Epithelial cell of prostate (primary cell): ENCODE measurements at regions not wholly inside any gene's neighbourhood (a gene's known extent, or its start where the extent isn't known, plus 50 kb on each side); places are given as distances from the start of the nearest gene placed in this dataset.
A peak's percentile ranks its signal among the peaks of the same experiment; 100 is the strongest.

Experiments used
- DNase-seq: peaks from one replicate; pipeline ENCODE4 v3.0.0-alpha.2; 2011; ENCODE audit warnings: low read depth, low spot score
- H3K27ac ChIP-seq: fragments of 450-650 bp; 2 replicates; pipeline ENCODE4 v1.5.1; 2017; ENCODE audit warnings: mild to moderate bottlenecking

DNA sequence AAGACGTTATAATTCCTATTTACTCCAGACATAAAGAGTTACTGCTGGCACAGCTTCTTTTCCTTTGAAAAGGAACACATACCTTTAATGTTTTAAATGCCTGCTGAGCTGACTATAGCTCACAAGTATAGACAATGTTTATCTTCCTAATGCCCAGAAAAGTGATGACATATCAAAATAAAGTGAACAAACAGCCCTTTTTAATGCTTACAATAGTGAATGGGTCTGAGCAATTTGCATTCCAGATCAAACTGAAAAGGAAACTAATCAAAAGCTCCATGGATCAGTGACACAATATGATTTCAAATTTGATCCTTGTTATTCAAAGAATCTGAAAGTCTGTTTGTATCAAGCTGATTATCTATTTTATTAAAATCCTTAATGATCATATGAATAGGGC lies 233.6 kb upstream of the SEMA3E start:
- no peak overlapping the region for H3K27ac ChIP-seq
- DNase-seq, result no peak

DNA sequence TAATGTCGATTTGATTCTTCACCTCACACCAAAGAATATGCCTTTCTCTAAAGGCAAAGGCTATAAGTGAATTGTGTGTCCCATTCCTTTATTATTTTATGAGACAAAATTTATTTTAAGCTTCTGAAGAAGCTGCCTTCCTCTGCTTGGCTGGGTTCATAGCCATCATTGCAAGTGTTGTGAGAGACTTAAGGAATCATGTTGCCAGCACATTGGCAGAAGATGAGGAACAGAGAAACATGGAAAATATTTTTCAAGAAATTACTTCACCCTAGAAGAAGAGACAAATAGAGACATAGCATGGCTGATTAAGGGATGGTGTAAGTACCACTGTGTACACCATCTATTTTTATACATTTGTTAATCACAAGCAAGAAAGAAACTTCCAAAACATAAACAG lies 230.1 kb upstream of the SEMA3E start:
- H3K27ac ChIP-seq, result no peak overlapping the region
- no peak for DNase-seq

- H3K27ac ChIP-seq, result no peak overlapping the region
- no peak for DNase-seq
Observed at GRCh38 chr7:83878614-83879013, 229.7 kb upstream of the SEMA3E start.

DNA sequence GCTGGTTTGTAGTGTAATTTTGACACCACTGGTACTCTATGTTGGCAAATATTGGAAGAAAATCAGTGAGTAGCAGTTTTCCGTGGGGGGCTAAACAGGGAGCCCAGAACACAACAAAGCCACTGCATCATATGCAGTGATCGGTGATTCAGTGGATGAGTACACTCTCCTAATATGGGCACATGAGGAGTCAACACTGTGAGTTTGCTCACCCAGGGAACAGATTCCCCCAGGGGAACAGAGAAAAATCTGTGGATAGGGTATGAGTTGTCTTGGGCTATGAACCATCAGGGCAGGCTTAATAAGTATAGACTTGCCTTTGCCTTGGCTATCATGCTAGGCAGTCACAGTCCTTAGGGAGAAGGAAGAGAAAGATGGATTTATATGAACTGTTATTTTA lies 227.7 kb upstream of the SEMA3E start:
- H3K27ac ChIP-seq, result peak overlapping the region; percentile 2
- DNase-seq, result peak; percentile 79

DNA sequence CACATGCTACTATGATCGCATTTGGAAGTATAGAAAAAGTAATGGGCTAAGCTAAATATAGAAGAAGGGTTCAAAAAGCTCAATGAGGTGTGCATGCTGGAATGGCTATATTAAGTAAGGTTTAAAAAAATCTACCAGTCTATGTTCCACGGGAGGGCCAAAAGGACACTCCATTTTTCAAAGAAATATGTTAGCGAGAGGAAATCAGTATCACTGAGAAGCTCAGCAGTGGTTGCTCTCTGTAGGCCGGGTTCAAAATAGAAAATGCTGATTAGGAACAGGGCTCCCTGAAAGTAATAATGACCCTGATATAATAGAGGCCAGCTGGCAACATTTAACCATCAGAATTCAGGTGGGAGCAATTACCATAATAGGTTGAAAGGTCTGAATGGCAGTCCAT lies 224.5 kb upstream of the SEMA3E start:
- H3K27ac ChIP-seq, result no peak overlapping the region
- DNase-seq, result no peak

GRCh38 chr7:83872501-83872900 lies 223.6 kb upstream of the SEMA3E start:
- no peak for DNase-seq

DNA sequence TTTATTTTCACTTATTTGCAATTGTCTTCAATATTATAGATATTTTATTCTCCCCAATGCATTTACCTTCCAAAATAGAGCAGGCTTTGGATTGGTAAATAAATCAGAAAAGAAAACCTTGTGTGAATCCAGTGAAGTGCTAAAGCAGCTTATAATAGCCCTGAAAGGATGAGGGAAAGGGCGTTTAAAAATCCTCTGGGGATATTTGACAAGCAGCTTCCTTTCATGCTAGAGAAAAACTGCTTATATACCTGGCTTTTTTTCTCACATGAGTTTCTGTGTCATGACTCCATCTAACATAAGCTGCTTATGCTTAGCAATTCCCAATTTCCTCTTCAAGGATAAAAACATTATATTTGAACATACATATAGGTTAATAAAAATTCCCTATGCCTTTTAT lies 221.6 kb upstream of the SEMA3E start:
- no peak overlapping the region for H3K27ac ChIP-seq
- no peak for DNase-seq

More at GRCh38 chr7:83872501-83872900, 223.6 kb upstream of the SEMA3E start:
- H3K27ac ChIP-seq, result no peak overlapping the region

DNA sequence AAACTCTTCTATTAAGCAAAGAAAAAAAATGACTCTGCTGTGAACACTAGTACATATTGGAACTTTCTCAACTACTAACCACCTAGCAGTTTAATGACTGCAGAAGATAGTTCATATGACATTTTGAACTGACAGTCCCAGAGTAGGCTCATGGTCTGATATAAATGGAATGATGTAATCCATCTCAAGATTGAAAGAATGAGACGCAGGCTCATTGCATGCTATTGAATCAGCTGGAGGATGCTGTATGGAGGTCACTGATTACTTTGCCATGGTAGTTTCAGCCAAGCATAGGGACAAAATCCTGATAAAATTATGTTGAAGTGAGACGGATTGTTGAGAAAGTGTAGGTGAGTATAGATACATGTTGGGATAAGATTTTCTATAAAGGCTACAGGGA lies 217.6 kb upstream of the SEMA3E start:
- no peak overlapping the region for H3K27ac ChIP-seq
- no peak for DNase-seq

GRCh38 chr7:83864551-83864950 lies 215.6 kb upstream of the SEMA3E start:
- H3K27ac ChIP-seq, result no peak overlapping the region
- no peak for DNase-seq

DNA sequence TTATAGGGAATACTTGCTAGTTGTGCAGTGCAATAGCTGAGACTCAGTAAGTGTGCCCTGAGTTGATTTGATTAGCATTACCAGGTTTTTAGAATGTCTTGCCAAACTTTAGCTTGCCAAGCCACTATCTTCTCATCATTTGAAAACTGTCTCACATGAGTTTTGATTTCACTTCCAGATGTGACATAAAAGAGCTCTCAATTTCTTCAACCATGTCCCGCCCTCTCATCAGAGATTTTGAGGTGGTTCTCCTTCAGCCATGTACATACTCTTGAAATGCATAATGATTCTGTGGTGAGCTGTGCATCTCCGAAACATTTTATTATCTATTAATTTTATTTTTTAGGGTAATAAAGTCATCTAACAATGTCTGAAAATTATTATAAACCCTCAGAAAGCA lies 215.0 kb upstream of the SEMA3E start:
- no peak for DNase-seq
- no peak overlapping the region for H3K27ac ChIP-seq

- DNase-seq, result no peak
- H3K27ac ChIP-seq, result no peak overlapping the region
Observed at GRCh38 chr7:83861876-83862275, 212.9 kb upstream of the SEMA3E start.

DNA sequence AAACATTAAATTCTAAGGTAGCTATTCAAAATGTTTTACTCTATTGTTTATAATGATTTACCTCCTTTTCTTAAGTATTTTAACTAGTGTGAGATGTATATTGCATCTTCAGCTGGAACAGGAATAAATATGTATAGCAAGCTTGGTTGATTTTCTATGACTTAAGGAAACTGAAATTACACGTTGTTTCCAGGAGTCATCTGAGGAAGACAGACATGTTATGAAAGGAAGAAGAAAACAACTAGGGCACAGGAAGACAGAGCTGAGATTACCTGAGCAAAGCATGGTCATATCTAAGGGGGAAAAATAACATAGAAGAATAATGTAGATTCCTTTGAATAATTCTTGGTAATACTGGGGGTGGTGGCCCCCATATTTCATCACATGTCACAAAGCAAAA lies 210.9 kb upstream of the SEMA3E start:
- no peak for DNase-seq
- no peak overlapping the region for H3K27ac ChIP-seq

DNA sequence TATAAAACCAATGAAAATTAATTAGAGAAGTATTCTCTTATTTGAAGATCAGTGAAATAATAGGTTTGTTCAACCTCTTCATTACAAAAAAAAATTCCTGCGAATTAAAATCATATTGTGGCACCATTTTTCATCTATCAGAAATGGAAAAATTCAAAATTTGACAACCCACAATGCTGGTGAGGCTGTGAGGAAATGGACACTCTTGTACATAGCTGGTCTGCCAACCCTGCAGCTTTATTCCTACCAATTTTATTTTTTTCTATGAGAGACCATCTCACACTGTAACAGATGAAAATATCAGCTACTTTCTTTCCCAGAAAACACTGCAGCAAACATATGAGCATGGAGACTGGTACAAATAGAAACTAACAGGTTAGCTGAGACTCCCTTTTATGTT lies 208.8 kb upstream of the SEMA3E start:
- H3K27ac ChIP-seq, result no peak overlapping the region
- DNase-seq, result no peak

DNA sequence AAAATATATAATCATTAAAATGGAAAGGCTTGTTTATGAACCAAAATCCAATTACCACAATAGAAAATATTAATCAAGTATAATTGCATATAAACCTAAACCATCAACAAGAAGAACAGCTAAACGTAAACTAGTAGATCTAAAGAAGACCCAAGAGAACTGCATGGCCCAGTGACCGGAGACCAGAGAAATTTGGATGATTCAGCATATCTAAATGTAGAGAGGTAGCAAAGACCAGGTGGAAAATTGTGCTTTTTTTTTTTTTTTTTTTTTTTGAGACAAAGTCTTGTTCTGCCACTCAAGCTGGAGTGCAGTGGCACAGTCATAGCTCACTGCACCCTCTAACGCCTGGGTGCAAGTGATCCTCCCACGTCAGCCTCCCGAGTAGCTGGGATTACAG lies 207.2 kb upstream of the SEMA3E start:
- DNase-seq, result no peak
- H3K27ac ChIP-seq, result no peak overlapping the region

DNA sequence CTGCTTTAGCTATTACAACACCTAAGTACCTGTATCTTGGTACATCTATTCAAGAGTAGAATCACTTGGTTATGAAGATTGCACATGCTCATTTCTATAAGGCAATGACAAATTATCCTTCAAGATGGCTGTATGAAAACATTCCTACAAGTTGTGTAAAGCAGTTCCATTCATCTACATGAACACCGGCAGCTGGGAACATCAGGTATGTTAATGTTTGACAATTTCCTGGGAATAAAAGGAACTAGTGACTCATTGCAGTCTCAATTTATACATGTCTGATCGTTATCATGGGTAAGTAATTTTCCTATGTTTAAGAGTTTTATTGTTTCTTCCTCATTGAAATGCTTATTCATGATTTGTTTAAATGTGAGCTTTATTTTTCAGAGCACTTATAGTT lies 203.2 kb upstream of the SEMA3E start:
- DNase-seq, result peak; percentile 63
- peak overlapping the region; percentile 54 for H3K27ac ChIP-seq

- DNase-seq, result no peak
- peak overlapping the region; percentile 54 for H3K27ac ChIP-seq
Observed at GRCh38 chr7:83851551-83851950, 202.6 kb upstream of the SEMA3E start.

DNA sequence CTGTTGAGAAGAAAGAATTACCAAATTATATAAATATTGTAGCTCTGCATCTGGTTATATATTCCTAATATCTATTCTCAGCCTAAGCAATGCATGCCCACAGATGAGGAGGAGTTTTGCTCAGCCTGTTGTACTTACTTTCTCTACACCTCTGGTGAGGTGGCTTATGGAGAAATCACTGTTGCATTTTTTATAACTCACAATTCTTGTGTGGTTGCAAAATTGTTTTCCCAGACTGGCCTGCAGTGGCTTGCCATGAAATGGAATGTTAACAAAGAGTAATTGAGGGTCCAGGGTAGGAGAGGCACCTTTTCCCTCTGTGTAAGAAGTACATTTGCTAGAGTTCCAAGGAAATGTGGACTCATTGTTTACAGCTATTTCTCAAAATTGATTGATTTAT lies 202.0 kb upstream of the SEMA3E start:
- H3K27ac ChIP-seq, result peak overlapping the region; percentile 54

GRCh38 chr7:83850125-83850524 lies 201.2 kb upstream of the SEMA3E start:
- no peak for DNase-seq

More for the DNA sequence above, 202.0 kb upstream of the SEMA3E start:
- DNase-seq, result no peak

DNA sequence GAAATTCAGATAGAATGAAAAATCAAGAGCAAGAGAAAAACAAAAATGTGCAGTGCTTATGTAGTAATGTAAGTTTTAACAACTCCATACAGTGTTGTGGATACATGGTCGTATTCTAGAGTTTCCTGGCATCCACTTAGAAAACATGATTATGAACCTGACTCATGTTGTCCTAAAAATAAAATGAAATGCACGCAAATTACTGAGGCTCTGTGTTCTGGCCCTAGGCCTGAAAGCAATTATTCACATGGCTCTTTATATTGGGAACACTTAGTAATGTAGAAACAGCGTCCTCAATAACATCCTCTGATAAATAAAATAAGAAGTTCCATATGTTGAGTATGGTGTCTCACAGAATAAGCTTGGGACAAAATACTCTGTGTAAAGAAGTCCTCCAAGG lies 200.2 kb upstream of the SEMA3E start:
- DNase-seq, result no peak
- H3K27ac ChIP-seq, result no peak overlapping the region

More at GRCh38 chr7:83850125-83850524, 201.2 kb upstream of the SEMA3E start:
- H3K27ac ChIP-seq, result no peak overlapping the region

DNA sequence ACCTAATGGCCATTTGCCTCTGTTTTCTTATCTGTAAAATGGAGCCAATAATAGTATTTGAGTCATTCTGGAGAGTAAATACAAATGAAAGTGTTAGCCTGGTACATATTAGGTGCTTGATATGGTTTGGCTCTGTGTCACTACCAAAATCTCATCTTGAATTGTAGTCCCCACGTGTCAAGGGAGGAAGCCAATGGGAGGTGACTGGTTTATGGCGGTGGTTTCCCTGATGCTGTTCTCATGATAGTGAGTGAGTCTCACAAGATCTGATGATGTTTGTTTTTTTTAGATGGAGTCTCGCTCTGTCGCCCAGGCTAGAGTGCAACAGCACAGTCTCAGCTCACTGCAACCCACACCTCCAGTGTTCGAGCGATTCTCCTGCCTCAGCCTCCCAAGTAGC lies 194.0 kb upstream of the SEMA3E start:
- no peak for DNase-seq
- no peak overlapping the region for H3K27ac ChIP-seq

- DNase-seq, result no peak
- no peak overlapping the region for H3K27ac ChIP-seq
Observed at GRCh38 chr7:83837683-83838082, 188.7 kb upstream of the SEMA3E start.

DNA sequence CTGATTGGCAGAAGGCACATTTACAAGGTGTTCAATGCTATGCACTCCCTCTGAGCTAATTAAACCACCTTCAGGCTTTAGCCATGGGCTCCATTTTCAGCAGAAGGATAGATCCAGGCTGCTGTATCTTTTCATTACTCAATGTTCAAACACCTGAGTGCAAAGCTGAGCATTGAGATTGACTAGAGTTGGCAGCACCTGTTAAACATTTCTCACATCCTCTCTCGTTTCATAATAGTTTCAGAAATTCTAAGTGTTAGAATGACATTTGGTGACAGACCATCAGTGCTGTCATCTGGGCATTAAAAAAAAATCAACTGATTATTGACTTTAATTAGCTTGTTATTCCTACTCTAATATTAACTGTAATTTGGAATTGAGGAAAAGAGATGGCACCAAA lies 187.1 kb upstream of the SEMA3E start:
- no peak for DNase-seq
- no peak overlapping the region for H3K27ac ChIP-seq

DNA sequence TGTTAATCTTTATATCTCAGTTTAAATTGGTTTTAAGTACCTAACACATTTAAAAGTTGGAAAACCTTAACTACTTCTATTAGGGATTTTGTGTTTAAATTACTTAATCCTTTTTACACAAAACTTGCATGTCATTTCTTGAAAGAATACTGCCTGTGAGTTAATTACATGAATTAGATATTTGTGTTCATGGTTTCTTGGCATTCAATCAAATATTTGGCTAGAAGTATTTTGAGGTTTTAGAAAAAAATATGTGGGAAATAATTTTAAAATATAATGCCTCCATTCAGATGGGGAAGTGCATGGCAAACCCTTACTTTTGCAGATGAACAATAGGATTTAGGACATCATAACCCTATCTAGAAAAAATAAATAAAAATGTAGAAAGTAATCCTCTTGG lies 186.5 kb upstream of the SEMA3E start:
- H3K27ac ChIP-seq, result no peak overlapping the region
- no peak for DNase-seq
